ENCODE measurements at regions not wholly inside any gene's neighbourhood (a gene's known extent, or its start where the extent isn't known, plus 50 kb on each side); places are given as distances from the start of the nearest gene placed in this dataset.

- no peaks in the 10 kb centered on the region for H3K27me3 Mint-ChIP-seq
- no peaks in the 10 kb centered on the region for H3K36me3 Mint-ChIP-seq
- DNase-seq (no peak), ATAC-seq (no peak)
- POLR2A ChIA-PET, result no interaction called here
- H3K27ac Mint-ChIP-seq, result peak overlapping the region in 1 of 10 donors; percentile 20
- H3K4me1 Mint-ChIP-seq, result no peaks in the 10 kb centered on the region
- peaks cover 0 to 14% (median 0%) of the 10 kb centered on the region in 9 donors for H3K9me3 Mint-ChIP-seq
- no peak overlapping the region for H3K4me3 Mint-ChIP-seq
Measured at GRCh38 chr5:3010953-3011763, 259.7 kb upstream of the IRX2 start.

DNA sequence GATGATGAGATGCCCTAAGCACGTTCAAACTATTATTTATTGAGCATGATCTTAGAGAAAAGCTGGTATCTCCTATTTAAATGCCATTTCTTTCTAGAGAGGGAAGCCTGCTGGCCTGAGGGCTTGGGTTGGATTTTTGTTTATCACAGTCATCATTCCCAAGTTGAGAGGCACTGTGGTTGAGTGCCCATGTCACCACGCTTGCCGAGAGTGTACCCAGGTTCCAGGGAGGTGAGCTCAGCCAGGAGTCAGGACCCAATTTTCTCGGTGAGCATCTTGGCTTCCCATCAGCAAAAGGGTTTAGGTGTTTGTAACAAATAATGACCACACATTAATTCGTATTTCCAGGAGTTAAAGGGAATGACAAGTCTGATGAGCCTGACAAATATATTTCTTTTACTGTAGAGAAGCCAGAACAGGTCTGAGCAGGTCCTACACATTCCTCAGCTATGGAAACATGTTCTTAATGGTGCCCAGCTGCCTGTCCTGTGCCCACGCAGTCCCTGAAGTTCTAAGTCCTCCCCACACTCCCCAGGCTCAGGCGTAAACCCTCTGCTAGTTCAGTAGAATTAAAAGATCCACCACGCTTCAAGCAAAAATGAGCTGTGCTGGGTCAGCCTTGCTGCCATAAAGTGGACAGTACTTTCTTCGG is 258.9 kb upstream of the IRX2 start:
- Mint-ChIP-seq H3K27ac (no peak overlapping the region), H3K9me3 (peaks cover 0 to 14% (median 0%) of the 10 kb centered on the region in 9 donors), H3K27me3 (no peaks in the 10 kb centered on the region), H3K4me1 (no peaks in the 10 kb centered on the region), H3K4me3 (no peak overlapping the region), H3K36me3 (no peaks in the 10 kb centered on the region)
- no peak for ATAC-seq
- POLR2A ChIA-PET, result no interaction called here
- DNase-seq, result no peak

DNA sequence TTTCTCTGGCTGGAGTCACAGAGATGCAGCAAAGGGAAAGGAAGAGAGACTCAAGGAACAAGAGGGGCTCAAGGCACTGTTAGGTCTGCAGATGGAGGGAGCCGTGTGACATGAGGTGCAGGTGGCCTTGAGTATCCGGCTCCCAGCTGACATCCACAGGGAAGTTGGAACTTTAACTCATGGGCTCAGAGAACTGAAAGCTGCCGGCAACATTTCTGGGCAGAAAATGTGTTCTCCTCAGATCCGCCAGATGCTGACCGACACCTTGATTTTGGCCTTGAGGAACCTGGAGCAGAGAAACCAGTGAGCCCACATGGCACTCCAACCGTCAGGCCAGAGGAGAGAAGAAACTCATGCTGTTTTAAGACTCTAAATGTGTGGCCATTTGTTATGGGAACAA is 258.1 kb upstream of the IRX2 start:
- DNase-seq (no peak), ATAC-seq (no peak)
- Mint-ChIP-seq H3K27me3 (no peaks in the 10 kb centered on the region), H3K36me3 (no peaks in the 10 kb centered on the region), H3K4me1 (no peaks in the 10 kb centered on the region), H3K9me3 (peaks cover 0 to 10% (median 0%) of the 10 kb centered on the region in 9 donors), H3K27ac (no peak overlapping the region), H3K4me3 (no peak overlapping the region)
- POLR2A ChIA-PET, result no interaction called here

DNA sequence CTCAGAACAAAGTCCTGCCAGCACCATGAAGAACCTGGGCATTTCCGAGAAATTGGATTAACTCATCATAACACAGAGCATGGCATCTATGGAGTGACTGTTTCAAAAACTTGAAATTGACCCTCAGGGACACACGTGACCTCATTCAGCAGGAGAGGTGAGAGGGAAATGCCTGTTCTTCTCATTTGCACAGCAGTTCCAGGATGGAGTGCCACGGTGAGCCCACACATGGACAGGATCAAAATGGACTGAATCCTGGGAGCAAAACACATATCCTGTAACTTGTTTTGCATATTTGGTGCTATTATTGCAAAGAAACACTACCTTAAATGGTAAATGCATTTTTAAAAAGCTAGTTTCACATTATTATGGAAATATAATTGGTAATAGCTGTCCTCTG is 256.1 kb upstream of the IRX2 start:
- POLR2A ChIA-PET, result no interaction called here
- no peak overlapping the region for H3K27ac Mint-ChIP-seq
- DNase-seq, result no peak
- no peak for ATAC-seq
- no peak overlapping the region for H3K4me3 Mint-ChIP-seq
- H3K36me3 Mint-ChIP-seq, result no peaks in the 10 kb centered on the region
- no peaks in the 10 kb centered on the region for H3K4me1 Mint-ChIP-seq
- H3K27me3 Mint-ChIP-seq, result no peaks in the 10 kb centered on the region
- H3K9me3 Mint-ChIP-seq, result peaks cover 0 to 10% (median 3%) of the 10 kb centered on the region in 9 donors

- H3K4me1 Mint-ChIP-seq, result no peaks in the 10 kb centered on the region
- no peaks in the 10 kb centered on the region for H3K27me3 Mint-ChIP-seq
- DNase-seq (no peak), ATAC-seq (no peak)
- H3K9me3 Mint-ChIP-seq, result peaks cover 0 to 10% (median 4%) of the 10 kb centered on the region in 9 donors
- H3K36me3 Mint-ChIP-seq, result no peaks in the 10 kb centered on the region
- no peak overlapping the region for H3K4me3 Mint-ChIP-seq
- POLR2A ChIA-PET, result no interaction called here
- no peak overlapping the region for H3K27ac Mint-ChIP-seq
Measured at GRCh38 chr5:3006961-3007551, 255.6 kb upstream of the IRX2 start.

DNA sequence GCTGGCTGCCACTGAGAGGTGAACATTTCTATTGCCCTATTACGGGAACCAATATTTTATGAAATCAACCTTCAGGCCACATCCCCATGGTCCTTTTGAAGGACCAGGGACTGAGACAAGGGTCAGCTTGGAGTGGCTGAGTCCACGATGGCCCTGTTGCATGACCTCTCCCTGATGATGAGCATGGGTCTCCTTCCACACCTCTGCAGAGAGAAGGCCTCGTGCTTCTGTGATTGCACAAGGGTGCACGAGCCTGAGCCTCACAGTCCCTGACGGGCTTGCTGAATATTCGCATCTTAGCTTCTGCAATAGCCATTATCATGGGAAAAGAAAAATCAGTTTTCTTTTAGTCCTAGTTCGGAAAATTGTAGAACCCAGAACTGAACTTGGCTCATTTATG is 255.0 kb upstream of the IRX2 start:
- ATAC-seq (no peak), DNase-seq (no peak)
- Mint-ChIP-seq H3K4me1 (no peaks in the 10 kb centered on the region), H3K9me3 (peaks cover 0 to 9% (median 3%) of the 10 kb centered on the region in 9 donors), H3K27ac (no peak overlapping the region), H3K4me3 (no peak overlapping the region), H3K27me3 (no peaks in the 10 kb centered on the region), H3K36me3 (no peaks in the 10 kb centered on the region)
- POLR2A ChIA-PET, result no interaction called here

DNA sequence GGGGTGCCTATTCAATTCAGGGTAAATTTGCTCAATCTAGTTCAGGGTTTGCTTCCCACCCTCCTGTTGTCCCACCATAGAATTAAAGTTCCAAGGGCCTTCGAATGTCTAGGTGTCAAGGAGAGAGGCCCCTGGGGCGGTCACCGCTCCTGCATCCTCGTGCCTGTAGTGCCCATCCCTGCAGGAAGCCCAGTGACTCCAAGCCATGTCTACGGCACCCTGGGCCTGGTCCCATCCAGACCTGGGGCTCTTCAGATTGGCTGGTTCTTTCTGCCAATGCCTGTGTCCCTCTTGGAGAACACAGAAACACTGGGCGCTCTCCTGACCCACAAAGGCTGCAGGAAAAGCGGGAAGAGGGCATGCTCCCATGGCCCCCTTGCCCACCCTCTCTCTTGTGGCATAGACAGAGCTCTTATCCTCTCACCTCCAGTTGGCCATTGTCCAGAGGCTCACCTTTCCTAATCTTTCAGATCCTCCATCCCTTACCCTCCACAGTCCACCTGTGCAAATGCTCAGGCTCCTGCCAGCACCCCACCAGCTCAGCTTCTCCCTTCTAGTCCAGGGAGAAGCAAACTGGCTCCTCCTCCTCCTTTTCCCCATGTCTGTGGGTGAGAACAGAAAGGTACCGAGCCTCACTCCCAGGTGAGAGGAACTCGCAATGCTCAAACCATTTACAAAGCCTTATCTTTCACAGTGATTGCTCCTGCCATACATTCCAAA is 253.0 kb upstream of the IRX2 start:
- H3K27me3 Mint-ChIP-seq, result no peaks in the 10 kb centered on the region
- no peak overlapping the region for H3K4me3 Mint-ChIP-seq
- no peak for DNase-seq
- no peaks in the 10 kb centered on the region for H3K4me1 Mint-ChIP-seq
- H3K9me3 Mint-ChIP-seq, result peaks cover 0 to 9% (median 2%) of the 10 kb centered on the region in 9 donors
- H3K27ac Mint-ChIP-seq, result no peak overlapping the region
- POLR2A ChIA-PET, result no interaction called here
- H3K36me3 Mint-ChIP-seq, result no peaks in the 10 kb centered on the region
- no peak for ATAC-seq

GRCh38 chr5:3002230-3002629 is 250.8 kb upstream of the IRX2 start:
- Mint-ChIP-seq H3K4me1 (no peaks in the 10 kb centered on the region), H3K36me3 (no peaks in the 10 kb centered on the region), H3K27ac (no peak overlapping the region)

DNA sequence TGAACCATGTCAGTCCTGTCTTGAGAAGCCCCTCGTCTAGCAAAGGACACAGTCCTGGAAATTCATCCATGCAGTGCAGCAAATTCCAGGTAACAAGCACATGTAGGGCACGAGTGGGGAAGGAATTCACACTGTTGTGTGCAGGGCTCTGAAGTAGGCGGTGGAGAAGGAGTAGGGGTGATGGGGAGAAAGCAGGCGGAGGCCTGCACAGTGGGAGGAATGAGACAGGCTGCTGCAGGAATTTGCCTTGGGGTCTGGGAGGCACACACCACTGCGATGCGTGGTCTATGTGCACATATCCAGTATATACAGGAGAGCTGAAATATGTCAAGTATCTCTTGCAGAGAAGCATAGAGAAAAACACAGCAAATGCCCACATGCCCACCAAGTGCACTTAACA is 249.2 kb upstream of the IRX2 start:
- Mint-ChIP-seq H3K4me3 (no peak overlapping the region), H3K27ac (no peak overlapping the region)

More at GRCh38 chr5:3002230-3002629, 250.8 kb upstream of the IRX2 start:
- H3K4me3 Mint-ChIP-seq, result no peak overlapping the region
- H3K9me3 Mint-ChIP-seq, result peaks cover 0 to 9% (median 2%) of the 10 kb centered on the region in 9 donors
- ATAC-seq (no peak), DNase-seq (no peak)
- POLR2A ChIA-PET, result no interaction called here
- peaks cover 0 to 7% (median 0%) of the 10 kb centered on the region in 5 donors for H3K27me3 Mint-ChIP-seq

DNA sequence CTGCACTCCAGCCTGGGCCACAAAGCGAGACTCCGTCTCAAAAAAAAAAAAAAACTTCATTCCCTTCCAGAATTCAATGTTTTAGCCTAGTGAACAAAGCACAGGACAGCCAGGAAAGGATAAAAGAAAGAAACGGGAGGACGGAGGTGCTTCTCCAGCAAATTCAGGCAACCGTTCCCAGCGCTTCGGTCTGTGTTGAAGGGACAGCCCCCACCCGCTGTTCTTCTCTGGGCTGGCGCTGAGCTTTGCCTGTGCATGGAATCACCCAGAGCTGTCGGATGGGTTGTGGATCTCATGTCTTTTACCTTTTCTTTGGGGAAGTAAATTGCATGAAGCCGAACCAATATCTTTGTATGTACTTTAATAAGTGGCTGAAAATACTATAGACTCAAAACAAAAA is 248.4 kb upstream of the IRX2 start:
- POLR2A ChIA-PET, result no interaction called here
- no peak overlapping the region for H3K4me3 Mint-ChIP-seq
- H3K27ac Mint-ChIP-seq, result no peak overlapping the region
- DNase-seq (no peak), ATAC-seq (no peak)
- H3K36me3 Mint-ChIP-seq, result no peaks in the 10 kb centered on the region
- H3K4me1 Mint-ChIP-seq, result no peaks in the 10 kb centered on the region
- peaks cover 0 to 9% (median 2%) of the 10 kb centered on the region in 9 donors for H3K9me3 Mint-ChIP-seq
- H3K27me3 Mint-ChIP-seq, result peaks cover 0 to 7% (median 0%) of the 10 kb centered on the region in 5 donors

More for the DNA sequence above, 249.2 kb upstream of the IRX2 start:
- Mint-ChIP-seq H3K27me3 (peaks cover 0 to 7% (median 0%) of the 10 kb centered on the region in 5 donors), H3K36me3 (no peaks in the 10 kb centered on the region), H3K4me1 (no peaks in the 10 kb centered on the region), H3K9me3 (peaks cover 0 to 9% (median 2%) of the 10 kb centered on the region in 9 donors)
- DNase-seq (no peak), ATAC-seq (no peak)
- POLR2A ChIA-PET, result no interaction called here

- Mint-ChIP-seq H3K27ac (peak overlapping the region in 1 of 10 donors; percentile 50), H3K4me3 (no peak overlapping the region), H3K27me3 (peaks cover 0 to 7% (median 0%) of the 10 kb centered on the region in 5 donors), H3K36me3 (no peaks in the 10 kb centered on the region), H3K9me3 (peaks cover 0 to 9% (median 2%) of the 10 kb centered on the region in 9 donors), H3K4me1 (no peaks in the 10 kb centered on the region)
- no peak for DNase-seq
- POLR2A ChIA-PET, result no interaction called here
- no peak for ATAC-seq
Measured at GRCh38 chr5:2998106-2998505, 246.6 kb upstream of the IRX2 start.

DNA sequence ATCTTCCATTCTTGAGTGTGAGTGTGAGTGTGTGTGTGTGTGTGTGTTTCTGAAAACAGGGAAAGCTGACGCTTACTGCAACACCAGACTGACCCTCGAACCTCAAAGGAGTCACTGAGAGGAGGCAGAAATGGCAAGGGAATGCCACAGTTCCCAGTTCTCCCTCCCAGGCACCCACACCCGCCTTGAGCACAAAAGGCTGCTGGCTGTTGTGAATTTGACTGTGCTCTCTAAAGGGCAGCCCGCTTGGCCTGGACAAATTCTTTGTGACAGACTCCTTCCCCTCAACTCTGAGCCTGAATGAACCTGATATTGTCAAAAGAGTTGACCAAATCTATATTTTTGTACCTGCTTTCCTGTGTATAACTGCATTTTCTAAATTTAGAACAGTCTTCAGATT is 245.7 kb upstream of the IRX2 start:
- peaks cover 0 to 9% (median 3%) of the 10 kb centered on the region in 9 donors for H3K9me3 Mint-ChIP-seq
- no peaks in the 10 kb centered on the region for H3K36me3 Mint-ChIP-seq
- no peak overlapping the region for H3K27ac Mint-ChIP-seq
- peaks cover 0 to 7% (median 0%) of the 10 kb centered on the region in 5 donors for H3K27me3 Mint-ChIP-seq
- POLR2A ChIA-PET, result no interaction called here
- DNase-seq (no peak), ATAC-seq (no peak)
- H3K4me1 Mint-ChIP-seq, result no peaks in the 10 kb centered on the region
- no peak overlapping the region for H3K4me3 Mint-ChIP-seq

DNA sequence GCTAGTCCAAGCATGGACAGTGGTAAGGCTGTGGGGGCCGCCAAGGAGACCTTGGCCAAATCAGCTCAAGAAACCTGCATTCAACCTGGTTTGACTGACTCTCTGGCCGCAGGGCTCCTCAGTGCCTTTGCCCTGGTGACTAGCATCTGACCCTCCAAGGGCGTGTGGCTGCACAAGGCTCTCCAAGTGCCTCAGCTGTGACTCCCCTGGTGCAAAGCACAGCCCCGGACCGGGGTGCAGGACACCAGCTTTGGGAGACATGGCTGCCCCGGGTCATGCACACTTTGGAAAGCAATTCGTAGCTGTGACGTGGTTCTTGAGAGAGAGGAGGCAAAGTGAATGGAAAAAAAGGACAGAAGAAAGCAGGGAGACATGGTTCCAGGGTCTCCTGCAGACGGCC is 245.2 kb upstream of the IRX2 start:
- peaks cover 0 to 9% (median 2%) of the 10 kb centered on the region in 9 donors for H3K9me3 Mint-ChIP-seq
- no peak overlapping the region for H3K4me3 Mint-ChIP-seq
- no peaks in the 10 kb centered on the region for H3K36me3 Mint-ChIP-seq
- no peak for DNase-seq
- no peak overlapping the region for H3K27ac Mint-ChIP-seq
- no peak for ATAC-seq
- no peaks in the 10 kb centered on the region for H3K4me1 Mint-ChIP-seq
- POLR2A ChIA-PET, result no interaction called here
- peaks cover 0 to 7% (median 0%) of the 10 kb centered on the region in 5 donors for H3K27me3 Mint-ChIP-seq

Data from naive thymus-derived CD8-positive, alpha-beta T cell (primary cell).